Activated T-helper 17 cell treated with anti-CD3 and anti-CD28 coated beads, Interleukin-2, amount 50 U/mL, for 72 hours (primary cell): ENCODE measurements at regions not wholly inside any gene's neighbourhood (a gene's known extent, or its start where the extent isn't known, plus 50 kb on each side); places are given as distances from the start of the nearest gene placed in this dataset.
A peak's percentile ranks its signal among the peaks of the same experiment; 100 is the strongest.

Source experiments
- ATAC-seq: fragments of 150-1000 bp; cut with Tn5 transposase; replicated peaks from 2 replicates; pipeline ENCODE4 v1.10.0; 2021; ENCODE audit warnings: mild to moderate bottlenecking, moderate library complexity
- H3K27ac Mint-ChIP-seq: one replicate; pipeline ENCODE4 v1.8.0; 2022; ENCODE audit warnings: mixed read lengths
- H3K27me3 Mint-ChIP-seq: one replicate; pipeline ENCODE4 v1.8.0; 2022; ENCODE audit warnings: mixed read lengths
- H3K36me3 Mint-ChIP-seq: one replicate; pipeline ENCODE4 v1.8.0; 2022; ENCODE audit warnings: low read depth, mild to moderate bottlenecking, mixed read lengths
- H3K4me1 Mint-ChIP-seq: one replicate; pipeline ENCODE4 v1.8.0; 2022; ENCODE audit warnings: mixed read lengths
- H3K4me3 Mint-ChIP-seq: one replicate; pipeline ENCODE4 v1.8.0; 2022; ENCODE audit warnings: mild to moderate bottlenecking, mixed read lengths
- H3K9me3 Mint-ChIP-seq: one replicate; pipeline ENCODE4 v1.8.0; 2022; ENCODE audit warnings: mixed read lengths

DNA sequence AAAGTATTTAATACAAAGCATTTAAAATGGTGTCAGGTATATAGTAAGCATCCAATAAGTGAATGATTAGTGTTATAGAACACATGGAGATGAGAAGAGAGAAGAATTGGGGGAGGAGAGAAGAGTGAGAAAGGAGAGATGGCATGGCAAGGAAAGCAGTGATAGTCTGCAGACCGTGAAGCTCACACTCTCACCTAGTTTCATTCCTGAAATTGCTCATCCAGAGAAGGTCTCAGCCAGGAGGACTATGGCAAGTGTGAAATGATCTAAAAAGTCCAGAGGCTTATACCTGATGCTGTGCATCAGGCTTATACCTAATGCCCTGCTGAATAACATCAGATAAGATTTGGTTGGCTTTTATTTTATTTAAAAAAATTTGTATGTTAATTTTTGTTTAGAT, 351.6 kb upstream of the KLF12 start:
- no peak overlapping the region for H3K4me3 Mint-ChIP-seq
- no peak overlapping the region for H3K27ac Mint-ChIP-seq

GRCh38 chr13:74479124-74479523, 344.9 kb upstream of the KLF12 start:
- no peaks in the 10 kb centered on the region for H3K27me3 Mint-ChIP-seq
- H3K9me3 Mint-ChIP-seq: peaks cover 3% of the 10 kb centered on the region
- no peaks in the 10 kb centered on the region for H3K36me3 Mint-ChIP-seq
- H3K4me3 Mint-ChIP-seq: no peak overlapping the region
- no peaks in the 10 kb centered on the region for H3K4me1 Mint-ChIP-seq
- no peak for ATAC-seq
- no peak overlapping the region for H3K27ac Mint-ChIP-seq

More for the DNA sequence above, 351.6 kb upstream of the KLF12 start:
- Mint-ChIP-seq H3K4me1 (no peaks in the 10 kb centered on the region), H3K27me3 (peaks cover 3% of the 10 kb centered on the region), H3K36me3 (no peaks in the 10 kb centered on the region), H3K9me3 (no peaks in the 10 kb centered on the region)
- ATAC-seq: peak; percentile 58

- ATAC-seq: no peak
- Mint-ChIP-seq H3K36me3 (no peaks in the 10 kb centered on the region), H3K27me3 (no peaks in the 10 kb centered on the region), H3K9me3 (peaks cover 3% of the 10 kb centered on the region), H3K27ac (no peak overlapping the region), H3K4me3 (no peak overlapping the region), H3K4me1 (no peaks in the 10 kb centered on the region)
Observed at GRCh38 chr13:74476788-74477187, 342.6 kb upstream of the KLF12 start.

DNA sequence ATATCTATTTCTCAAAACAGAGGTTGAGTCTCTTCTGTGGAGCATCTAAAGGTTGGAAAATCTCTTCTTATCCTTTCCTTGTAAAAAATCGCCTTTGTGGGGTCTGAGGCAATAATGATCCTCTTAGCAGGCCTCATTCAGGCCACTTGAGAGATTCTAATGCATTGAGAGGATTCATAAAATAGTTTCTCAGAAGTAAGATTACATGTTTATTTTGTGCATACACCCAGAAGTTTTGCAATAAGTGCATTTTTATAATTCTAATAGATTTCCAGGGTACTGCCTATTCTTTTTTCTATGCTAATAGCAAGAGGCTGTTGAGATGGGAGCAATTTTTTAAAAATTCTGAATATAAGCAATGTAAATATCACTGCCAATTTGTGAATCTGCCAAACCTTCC, 342.2 kb upstream of the KLF12 start:
- H3K36me3 Mint-ChIP-seq: no peaks in the 10 kb centered on the region
- H3K9me3 Mint-ChIP-seq: peaks cover 3% of the 10 kb centered on the region
- no peaks in the 10 kb centered on the region for H3K4me1 Mint-ChIP-seq
- no peak overlapping the region for H3K27ac Mint-ChIP-seq
- no peak overlapping the region for H3K4me3 Mint-ChIP-seq
- H3K27me3 Mint-ChIP-seq: no peaks in the 10 kb centered on the region
- no peak for ATAC-seq

GRCh38 chr13:74466864-74467263, 332.7 kb upstream of the KLF12 start:
- Mint-ChIP-seq H3K27ac (no peak overlapping the region), H3K4me3 (no peak overlapping the region), H3K9me3 (no peaks in the 10 kb centered on the region), H3K36me3 (no peaks in the 10 kb centered on the region), H3K27me3 (peaks cover 13% of the 10 kb centered on the region), H3K4me1 (no peaks in the 10 kb centered on the region)
- no peak for ATAC-seq

DNA sequence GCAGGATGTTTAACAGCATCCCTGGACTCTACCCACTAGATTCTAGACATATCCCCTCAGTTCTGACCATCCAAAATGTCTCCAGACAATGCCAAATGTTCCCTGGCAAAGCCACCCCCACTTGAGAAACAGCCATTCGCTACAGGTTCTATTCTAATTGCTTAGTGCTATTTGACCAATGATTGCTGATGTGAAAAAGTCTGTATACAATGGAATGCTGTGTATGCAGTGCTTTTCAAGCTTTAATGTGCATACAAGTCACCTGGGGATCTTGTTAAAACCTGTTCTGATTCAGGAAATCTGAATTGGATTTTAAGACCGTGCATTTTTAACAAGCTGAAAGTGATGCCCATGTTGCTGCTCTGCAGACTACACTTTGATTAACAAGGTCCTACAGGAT, 331.8 kb upstream of the KLF12 start:
- Mint-ChIP-seq H3K4me1 (no peaks in the 10 kb centered on the region), H3K27me3 (peaks cover 13% of the 10 kb centered on the region), H3K36me3 (no peaks in the 10 kb centered on the region), H3K4me3 (no peak overlapping the region), H3K9me3 (no peaks in the 10 kb centered on the region), H3K27ac (no peak overlapping the region)
- no peak for ATAC-seq

- no peak overlapping the region for H3K4me3 Mint-ChIP-seq
Observed at GRCh38 chr13:74465271-74465670, 331.1 kb upstream of the KLF12 start.

GRCh38 chr13:74464670-74465069, 330.5 kb upstream of the KLF12 start:
- no peak overlapping the region for H3K4me3 Mint-ChIP-seq
- H3K27ac Mint-ChIP-seq: no peak overlapping the region
- H3K36me3 Mint-ChIP-seq: no peaks in the 10 kb centered on the region
- H3K27me3 Mint-ChIP-seq: peaks cover 16% of the 10 kb centered on the region
- H3K9me3 Mint-ChIP-seq: no peaks in the 10 kb centered on the region
- no peak for ATAC-seq
- no peaks in the 10 kb centered on the region for H3K4me1 Mint-ChIP-seq

More at GRCh38 chr13:74465271-74465670, 331.1 kb upstream of the KLF12 start:
- H3K27ac Mint-ChIP-seq: no peak overlapping the region
- no peak for ATAC-seq
- H3K4me1 Mint-ChIP-seq: no peaks in the 10 kb centered on the region
- H3K36me3 Mint-ChIP-seq: no peaks in the 10 kb centered on the region
- peaks cover 17% of the 10 kb centered on the region for H3K27me3 Mint-ChIP-seq
- no peaks in the 10 kb centered on the region for H3K9me3 Mint-ChIP-seq

DNA sequence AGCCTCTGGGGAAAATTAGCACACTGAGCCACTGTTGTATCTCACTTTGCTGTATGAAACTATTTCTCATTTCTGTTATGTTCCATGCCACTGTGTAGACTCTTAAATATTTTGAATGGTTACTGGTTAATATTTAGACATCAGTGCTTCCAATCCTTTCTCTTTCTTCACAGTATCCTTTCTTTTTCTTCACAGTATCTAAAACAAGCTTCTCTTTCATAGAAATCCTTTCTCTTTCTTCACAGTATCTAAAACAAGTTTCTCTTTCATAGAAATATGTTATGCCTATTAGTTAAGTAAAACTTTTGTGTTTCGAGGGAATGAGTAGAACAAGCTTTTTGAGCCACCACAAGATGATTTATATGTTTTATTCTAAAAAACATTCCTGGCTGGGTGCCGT, 326.8 kb upstream of the KLF12 start:
- H3K27ac Mint-ChIP-seq: no peak overlapping the region
- no peaks in the 10 kb centered on the region for H3K9me3 Mint-ChIP-seq
- no peaks in the 10 kb centered on the region for H3K36me3 Mint-ChIP-seq
- H3K4me3 Mint-ChIP-seq: no peak overlapping the region
- ATAC-seq: no peak
- H3K4me1 Mint-ChIP-seq: no peaks in the 10 kb centered on the region
- peaks cover 10% of the 10 kb centered on the region for H3K27me3 Mint-ChIP-seq

GRCh38 chr13:74452881-74453280, 318.7 kb upstream of the KLF12 start:
- Mint-ChIP-seq H3K4me3 (no peak overlapping the region), H3K27ac (no peak overlapping the region), H3K4me1 (no peaks in the 10 kb centered on the region), H3K36me3 (no peaks in the 10 kb centered on the region), H3K27me3 (peaks cover 16% of the 10 kb centered on the region), H3K9me3 (peaks cover 5% of the 10 kb centered on the region)
- ATAC-seq: peak; percentile 37

DNA sequence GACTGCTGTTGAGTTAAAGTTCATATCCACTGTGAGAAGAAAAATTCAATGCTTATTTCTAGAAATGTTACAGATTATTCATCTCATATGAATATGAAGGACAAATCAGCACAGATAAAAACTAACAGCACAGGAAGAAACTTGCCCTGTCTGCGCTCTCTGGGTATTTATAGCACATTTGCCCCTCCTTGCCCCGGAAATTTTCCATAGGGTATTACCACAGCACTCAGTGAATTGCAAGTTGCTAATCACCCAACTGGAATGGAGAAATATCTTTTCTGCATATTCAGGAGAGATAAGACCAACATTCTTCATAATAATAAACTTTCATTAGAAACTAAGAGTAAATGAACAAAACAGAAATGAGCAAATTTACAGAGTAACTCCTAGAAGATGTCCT, 318.0 kb upstream of the KLF12 start:
- H3K4me1 Mint-ChIP-seq: no peaks in the 10 kb centered on the region
- no peak overlapping the region for H3K4me3 Mint-ChIP-seq

GRCh38 chr13:74450964-74451363, 316.8 kb upstream of the KLF12 start:
- Mint-ChIP-seq H3K27ac (no peak overlapping the region), H3K36me3 (no peaks in the 10 kb centered on the region), H3K27me3 (peaks cover 13% of the 10 kb centered on the region), H3K4me1 (no peaks in the 10 kb centered on the region), H3K4me3 (no peak overlapping the region), H3K9me3 (peaks cover 5% of the 10 kb centered on the region)
- no peak for ATAC-seq

More for the DNA sequence above, 318.0 kb upstream of the KLF12 start:
- Mint-ChIP-seq H3K36me3 (no peaks in the 10 kb centered on the region), H3K9me3 (peaks cover 5% of the 10 kb centered on the region), H3K27me3 (peaks cover 15% of the 10 kb centered on the region), H3K27ac (no peak overlapping the region)
- ATAC-seq: no peak

DNA sequence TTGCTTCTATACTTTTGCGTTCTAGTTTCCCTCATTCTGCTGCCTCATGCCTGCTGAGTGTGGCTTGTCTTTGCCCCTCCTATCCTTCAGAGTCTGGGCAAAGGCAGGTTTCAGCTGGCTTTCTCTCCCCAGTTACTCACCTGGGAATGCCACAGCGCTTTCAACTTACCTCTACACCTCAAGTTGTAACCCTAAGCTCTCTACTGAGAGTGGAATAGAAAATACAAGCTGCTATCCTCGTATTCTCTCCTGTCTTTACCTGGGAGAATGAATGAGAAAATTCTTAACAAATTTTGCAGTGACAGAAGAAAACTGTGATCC, 316.3 kb upstream of the KLF12 start:
- H3K36me3 Mint-ChIP-seq: no peaks in the 10 kb centered on the region
- no peak overlapping the region for H3K27ac Mint-ChIP-seq
- no peaks in the 10 kb centered on the region for H3K4me1 Mint-ChIP-seq
- no peak overlapping the region for H3K4me3 Mint-ChIP-seq
- H3K27me3 Mint-ChIP-seq: peaks cover 13% of the 10 kb centered on the region
- peaks cover 5% of the 10 kb centered on the region for H3K9me3 Mint-ChIP-seq
- no peak for ATAC-seq

DNA sequence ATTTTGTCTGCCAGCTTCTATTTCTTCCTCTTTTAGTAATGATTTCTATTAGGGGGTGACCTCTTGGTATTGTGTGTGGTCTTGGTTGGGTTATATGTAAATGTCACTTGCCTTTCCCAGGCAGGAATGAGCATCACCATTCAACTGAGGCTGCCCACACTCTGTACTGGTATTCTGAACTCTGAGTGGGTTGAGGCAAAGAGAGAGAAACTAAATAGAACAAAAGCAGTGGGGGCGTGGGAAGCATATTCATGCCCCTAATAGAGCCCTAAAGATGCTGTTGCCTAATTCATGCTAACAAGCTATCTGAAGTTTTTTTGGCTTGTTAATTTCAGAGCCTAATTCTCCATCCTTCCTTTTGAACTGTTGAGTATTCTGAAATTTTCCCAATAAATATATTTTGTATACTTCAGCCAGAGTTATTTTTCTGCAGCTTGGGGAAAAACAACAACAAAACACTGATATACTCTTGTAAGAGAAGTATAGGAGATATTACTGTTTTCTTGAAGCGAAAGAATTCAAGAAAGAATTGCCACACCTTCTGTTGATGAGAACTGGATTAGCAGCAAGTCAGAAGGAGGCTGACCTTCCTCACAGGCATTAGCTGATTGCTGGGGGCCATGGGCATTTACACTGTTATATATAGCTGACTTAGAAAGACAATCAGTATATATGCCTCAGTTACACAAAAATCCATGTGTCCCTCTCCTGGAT, 315.8 kb upstream of the KLF12 start:
- Mint-ChIP-seq H3K27me3 (peaks cover 11% of the 10 kb centered on the region), H3K27ac (no peak overlapping the region), H3K4me3 (no peak overlapping the region), H3K4me1 (no peaks in the 10 kb centered on the region), H3K9me3 (peaks cover 5% of the 10 kb centered on the region), H3K36me3 (no peaks in the 10 kb centered on the region)
- no peak for ATAC-seq

DNA sequence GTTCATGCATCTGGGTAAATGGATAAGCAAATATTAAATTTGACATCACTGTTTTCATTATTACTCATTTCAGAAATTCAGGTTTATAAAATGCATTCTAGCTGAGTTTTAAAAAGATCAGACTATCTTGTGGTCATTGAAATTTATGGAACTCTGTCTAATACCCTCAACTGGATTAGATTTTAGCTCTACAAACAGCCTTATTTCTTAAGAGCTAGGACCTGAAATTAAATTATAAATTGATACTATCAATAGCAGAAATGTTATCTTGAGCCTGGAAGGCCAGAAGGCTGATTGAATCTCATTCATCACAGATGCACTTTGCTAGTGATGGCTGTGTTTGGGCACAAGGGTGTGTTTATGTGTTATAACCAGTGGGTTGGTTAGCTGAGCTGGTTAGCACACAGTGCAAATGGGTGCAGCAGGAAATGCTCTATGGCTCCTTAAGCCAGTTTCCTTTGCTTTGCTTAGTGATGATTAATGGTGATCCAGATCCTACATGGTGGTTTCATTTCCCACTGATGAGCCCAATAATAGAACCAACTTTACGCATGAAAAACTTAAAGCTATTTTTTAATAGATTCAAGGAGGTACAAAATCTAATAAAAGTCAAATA, 310.8 kb upstream of the KLF12 start:
- ATAC-seq: no peak
- Mint-ChIP-seq H3K27me3 (peaks cover 4% of the 10 kb centered on the region), H3K4me3 (no peak overlapping the region), H3K27ac (no peak overlapping the region), H3K9me3 (peaks cover 9% of the 10 kb centered on the region), H3K36me3 (no peaks in the 10 kb centered on the region), H3K4me1 (no peaks in the 10 kb centered on the region)
